ENCODE measurements at regions not wholly inside any gene's neighbourhood (a gene's known extent, or its start where the extent isn't known, plus 50 kb on each side); places are given as distances from the start of the nearest gene placed in this dataset.
A peak's percentile ranks its signal among the peaks of the same experiment; 100 is the strongest.

DNA sequence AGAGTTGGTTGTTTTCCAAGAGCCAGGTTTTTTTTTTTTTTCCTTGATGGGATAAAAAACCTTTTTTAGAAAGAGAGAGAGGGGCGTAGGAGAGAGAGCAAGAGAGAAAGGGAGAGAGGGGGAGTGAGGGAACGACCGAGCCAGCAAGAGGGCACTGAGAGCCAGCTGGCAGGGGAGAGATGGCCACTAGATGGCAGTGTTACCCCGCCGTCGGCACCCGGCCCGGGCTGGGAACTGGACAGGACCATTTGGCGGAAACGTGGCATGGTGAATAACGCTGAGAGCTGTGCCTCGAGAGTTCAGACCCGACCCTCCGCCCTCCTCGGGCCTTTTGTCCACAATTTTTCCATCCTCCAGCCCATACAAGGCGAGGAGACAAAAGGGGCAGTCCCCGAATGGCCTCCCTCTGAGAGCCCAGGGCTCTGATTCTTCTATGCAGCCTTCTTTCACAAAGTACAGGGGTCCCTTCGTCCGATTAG is 286.7 kb upstream of the VRK2 start:
- intact Hi-C loops (cut with DNase I): no loop called here
- ATAC-seq: peak; percentile 98
- H3K36me3 ChIP-seq (replicated peaks in 1 of 2; ENCODE audit: insufficient read depth in 1 of 2, low read depth in 2 of 2): no peaks in the 10 kb centered on the region
- H3K9me3 ChIP-seq: no peaks in the 10 kb centered on the region
- H3K4me1 ChIP-seq: peaks cover 18% of the 10 kb centered on the region
- H3K27ac ChIP-seq: no peak overlapping the region
- DNase-seq: peak; percentile 84 to 89 (median 88)
- TF ChIP-seq, protein P1, sequence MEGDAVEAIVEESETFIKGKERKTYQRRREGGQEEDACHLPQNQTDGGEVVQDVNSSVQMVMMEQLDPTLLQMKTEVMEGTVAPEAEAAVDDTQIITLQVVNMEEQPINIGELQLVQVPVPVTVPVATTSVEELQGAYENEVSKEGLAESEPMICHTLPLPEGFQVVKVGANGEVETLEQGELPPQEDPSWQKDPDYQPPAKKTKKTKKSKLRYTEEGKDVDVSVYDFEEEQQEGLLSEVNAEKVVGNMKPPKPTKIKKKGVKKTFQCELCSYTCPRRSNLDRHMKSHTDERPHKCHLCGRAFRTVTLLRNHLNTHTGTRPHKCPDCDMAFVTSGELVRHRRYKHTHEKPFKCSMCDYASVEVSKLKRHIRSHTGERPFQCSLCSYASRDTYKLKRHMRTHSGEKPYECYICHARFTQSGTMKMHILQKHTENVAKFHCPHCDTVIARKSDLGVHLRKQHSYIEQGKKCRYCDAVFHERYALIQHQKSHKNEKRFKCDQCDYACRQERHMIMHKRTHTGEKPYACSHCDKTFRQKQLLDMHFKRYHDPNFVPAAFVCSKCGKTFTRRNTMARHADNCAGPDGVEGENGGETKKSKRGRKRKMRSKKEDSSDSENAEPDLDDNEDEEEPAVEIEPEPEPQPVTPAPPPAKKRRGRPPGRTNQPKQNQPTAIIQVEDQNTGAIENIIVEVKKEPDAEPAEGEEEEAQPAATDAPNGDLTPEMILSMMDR (IDR thresholded peaks at IDR 0.05): peak; percentile 92 to 96 (median 93)
- TF ChIP-seq POLR2A (IDR thresholded peaks at IDR 0.05): no peak
- peak overlapping the region in 1 of 2 donors; percentile 3 for H3K4me3 ChIP-seq
- WGBS, 2 donors: 0 to 2% methylated on average over 19 of the region's 19 CpGs
- no peaks in the 10 kb centered on the region for H3K27me3 ChIP-seq

DNA sequence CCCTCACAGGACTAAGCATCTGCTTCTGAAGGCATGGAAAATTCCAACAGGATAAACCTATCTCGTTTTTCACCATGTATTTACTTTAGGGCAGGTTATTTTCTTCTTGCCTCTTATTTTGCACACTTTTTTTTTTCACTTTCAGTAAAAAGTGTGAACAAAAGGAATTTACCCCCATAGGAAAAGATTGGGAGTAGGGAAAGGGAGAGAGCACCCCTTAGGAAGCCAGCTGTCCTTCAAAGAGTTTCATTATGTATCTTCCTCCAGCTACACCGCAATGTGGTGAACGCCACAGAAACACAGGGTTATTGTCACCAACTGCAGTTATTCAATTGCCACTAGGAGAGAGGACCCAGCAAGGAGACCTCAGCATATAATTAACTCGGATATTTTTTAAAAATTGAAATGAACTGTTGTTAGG is 286.2 kb upstream of the VRK2 start:
- 25 to 33% methylated on average over 4 of the region's 4 CpGs for WGBS, 2 donors
- no peak overlapping the region for H3K27ac ChIP-seq
- peak overlapping the region in 1 of 2 donors; percentile 3 for H3K4me3 ChIP-seq
- TF ChIP-seq POLR2A (IDR thresholded peaks at IDR 0.05): no peak
- TF ChIP-seq, protein P1 (IDR thresholded peaks at IDR 0.05): no peak
- no peaks in the 10 kb centered on the region for H3K27me3 ChIP-seq
- no peaks in the 10 kb centered on the region for H3K9me3 ChIP-seq
- DNase-seq: no peak
- no peaks in the 10 kb centered on the region for H3K36me3 ChIP-seq (replicated peaks in 1 of 2; ENCODE audit: insufficient read depth in 1 of 2, low read depth in 2 of 2)
- ATAC-seq: no peak
- peaks cover 18% of the 10 kb centered on the region for H3K4me1 ChIP-seq
- intact Hi-C loops (cut with DNase I): no loop called here

DNA sequence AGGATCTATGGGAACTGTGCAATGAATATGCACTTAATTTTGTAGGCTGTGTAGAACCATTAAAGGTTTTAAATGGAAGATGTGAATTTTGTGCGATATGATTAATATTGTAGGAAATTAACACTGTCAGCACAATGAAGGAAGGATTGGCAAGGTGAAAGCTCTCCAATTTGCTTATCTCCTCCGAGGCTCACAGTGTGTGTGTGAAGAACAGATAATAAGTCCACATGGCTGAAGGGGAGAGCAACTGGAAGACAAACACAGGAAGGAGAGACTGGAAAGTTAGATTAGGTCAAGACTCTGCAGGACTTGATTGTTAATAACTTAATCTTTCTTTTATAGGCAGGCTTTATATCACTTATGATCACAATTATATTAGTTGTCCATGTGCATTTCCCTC is 269.7 kb upstream of the VRK2 start:
- H3K36me3 ChIP-seq (replicated peaks in 1 of 2; ENCODE audit: insufficient read depth in 1 of 2, low read depth in 2 of 2): no peaks in the 10 kb centered on the region
- intact Hi-C loops (cut with DNase I): no loop called here
- H3K4me3 ChIP-seq: no peak overlapping the region
- no peak for DNase-seq
- no peak overlapping the region for H3K27ac ChIP-seq
- WGBS, 2 donors: 36 to 42% methylated on average over 2 of the region's 2 CpGs
- no peaks in the 10 kb centered on the region for H3K4me1 ChIP-seq
- no peak for ATAC-seq
- H3K9me3 ChIP-seq: no peaks in the 10 kb centered on the region
- TF ChIP-seq POLR2A (IDR thresholded peaks at IDR 0.05): no peak
- no peaks in the 10 kb centered on the region for H3K27me3 ChIP-seq

DNA sequence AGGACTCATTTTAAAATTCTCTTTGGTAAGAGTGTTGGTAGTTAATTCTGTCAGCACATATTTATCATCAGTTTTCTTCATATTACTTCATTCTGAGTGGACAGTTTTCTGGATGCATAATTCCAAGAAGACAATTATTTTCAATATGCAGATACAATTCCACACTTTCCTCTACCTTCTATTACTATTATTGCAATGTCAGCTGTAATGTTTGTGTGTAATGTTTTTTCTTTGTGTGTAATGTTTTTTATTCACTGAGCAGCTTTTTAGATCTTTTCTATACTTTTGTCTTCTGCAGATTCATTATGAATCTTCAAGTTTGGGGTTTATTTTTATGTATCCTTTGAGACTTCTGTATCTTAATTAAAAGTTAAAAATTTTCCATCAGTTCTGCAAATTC is 264.0 kb upstream of the VRK2 start:
- intact Hi-C loops (cut with DNase I): no loop called here
- Histone ChIP-seq H3K27ac (no peak overlapping the region), H3K36me3 (replicated peaks in 1 of 2; ENCODE audit: insufficient read depth in 1 of 2, low read depth in 2 of 2) (no peaks in the 10 kb centered on the region), H3K4me3 (no peak overlapping the region), H3K27me3 (no peaks in the 10 kb centered on the region), H3K4me1 (no peaks in the 10 kb centered on the region), H3K9me3 (no peaks in the 10 kb centered on the region)
- DNase-seq (no peak), ATAC-seq (no peak)
- no peak for TF ChIP-seq POLR2A (IDR thresholded peaks at IDR 0.05)
- TF ChIP-seq, protein P1 (IDR thresholded peaks at IDR 0.05): no peak

DNA sequence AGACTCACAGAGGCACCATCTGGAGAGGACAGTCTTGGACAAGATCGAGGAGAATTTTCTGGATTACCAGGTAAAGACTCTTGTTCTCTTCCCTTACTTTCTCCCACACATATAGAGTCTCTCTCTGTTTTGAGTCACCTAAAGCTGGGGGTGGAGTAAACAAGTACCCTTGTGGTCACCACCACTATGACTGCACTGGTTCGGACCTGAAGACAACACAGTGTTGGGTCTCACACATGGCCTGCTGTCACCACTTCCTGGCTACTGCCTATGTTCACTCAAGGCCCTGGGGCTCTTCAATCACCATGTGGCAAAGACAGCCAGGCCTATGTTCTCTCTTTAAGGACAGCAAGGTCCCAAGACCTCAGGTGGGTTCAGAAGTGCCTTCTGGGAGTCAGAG is 253.3 kb upstream of the VRK2 start:
- ATAC-seq (no peak), DNase-seq (no peak)
- TF ChIP-seq POLR2A (IDR thresholded peaks at IDR 0.05): no peak
- TF ChIP-seq, protein P1 (IDR thresholded peaks at IDR 0.05): no peak
- Histone ChIP-seq H3K27me3 (no peaks in the 10 kb centered on the region), H3K4me1 (no peaks in the 10 kb centered on the region), H3K36me3 (replicated peaks in 1 of 2; ENCODE audit: insufficient read depth in 1 of 2, low read depth in 2 of 2) (no peaks in the 10 kb centered on the region), H3K27ac (no peak overlapping the region), H3K4me3 (no peak overlapping the region), H3K9me3 (no peaks in the 10 kb centered on the region)
- intact Hi-C loops (cut with DNase I): no loop called here
- 82 to 95% methylated on average over 2 of the region's 2 CpGs for WGBS, 2 donors
